Stomach (tissue), 8 donors: ENCODE measurements at regions not wholly inside any gene's neighbourhood (a gene's known extent, or its start where the extent isn't known, plus 50 kb on each side); places are given as distances from the start of the nearest gene placed in this dataset.

Experiments
- DNase-seq, 2 donors: peaks; one replicate each; pipeline versions ENCODE4 v3.0.0 to v3.0.0-alpha.2; 2013 to 2019
- H3K27ac ChIP-seq, 5 donors: fragments of 200-600 bp in 4 of 5; sonication (generic) in 4 of 5; one replicate each; pipeline ENCODE4 v1.5.1; 2013 to 2019; ENCODE audit warnings: mild to moderate bottlenecking in 1 of 5, moderate library complexity in 1 of 5
- H3K27me3 ChIP-seq, 3 donors: fragments of 200-600 bp; sonication (generic); one replicate each; pipeline ENCODE4 v1.5.1; 2017 to 2019; ENCODE audit warnings: mixed run types in 1 of 3
- H3K36me3 ChIP-seq, 4 donors: fragments of 200-600 bp; sonication (generic); 1 replicate in 3 of 4; 2 replicates in 1 of 4; pipeline ENCODE4 v1.5.1; 2016 to 2019
- H3K4me1 ChIP-seq, 4 donors: fragments of 200-600 bp; sonication (generic); one replicate each; pipeline ENCODE4 v1.5.1; 2016 to 2019
- H3K4me3 ChIP-seq, 4 donors: fragments of 200-600 bp; sonication (generic) in 3 of 4; one replicate each; pipeline ENCODE4 v1.5.1; 2016 to 2019; ENCODE audit warnings: mild to moderate bottlenecking in 1 of 4
- H3K9me3 ChIP-seq, 4 donors: fragments of 200-600 bp; sonication (generic); one replicate each; pipeline ENCODE4 v1.5.1; 2016 to 2019
- CTCF ChIP-seq, 7 experiments: fragments of 450-650 bp in 4 of 7; fragments of 200-600 bp in 3 of 7; sonication (generic) in 3 of 7; IDR thresholded peaks; one replicate each; pipeline ENCODE4 v1.5.1; 2016 to 2019; ENCODE audit warnings: antibody characterized with exemption in 7 of 7, control low read depth in 2 of 7, mild to moderate bottlenecking in 1 of 7
- EP300 ChIP-seq: sonication (generic); formaldehyde crosslinking; IDR thresholded peaks from one replicate; pipeline ENCODE4 v1.6.1; 2017; ENCODE audit warnings: antibody characterized with exemption
- POLR2A ChIP-seq, 4 donors: fragments of 450-650 bp; IDR thresholded peaks; one replicate each; pipeline ENCODE4 v1.6.1; 2016; ENCODE audit warnings: antibody characterized with exemption in 4 of 4, control low read depth in 2 of 4, mild to moderate bottlenecking in 1 of 4, moderate library complexity in 1 of 4
- POLR2AphosphoS5 ChIP-seq, 3 donors: sonication (generic); formaldehyde crosslinking; IDR thresholded peaks; one replicate each; pipeline ENCODE4 v1.6.1; 2016; ENCODE audit warnings: antibody characterized with exemption in 3 of 3
- whole genome bisulfite sequencing, 5 donors: extraction: QIAGEN DNeasy Blood & Tissue Kit in 3 of 5; methylation state at CpG; one replicate each; pipeline versions ENCODE4 v1.1.5 to v1.1.7; 2013 to 2018; 5-methylcytosine and 5-hydroxymethylcytosine counted together
- intact Hi-C: fragments of 100-400 bp; cut with DNase I; formaldehyde crosslinking; loops from one replicate; pipeline ENCODE4 v1.15.1; 2023; ENCODE audit warnings: low total_unique reads
- donor health status: healthy with polysubstance abuse.
- donor health status: Bipolar disorder and iron deficiency.
- donor health status: healthy.

GRCh38 chr14:53517270-53517960 is 364.3 kb upstream of the DDHD1 start:
- 69 to 88% (median 85%) methylated on average over 2 of the region's 2 CpGs for WGBS, 5 donors
- no peaks in the 10 kb centered on the region for H3K9me3 ChIP-seq
- DNase-seq = no peak
- H3K4me3 ChIP-seq = no peak overlapping the region
- no peak overlapping the region for H3K27ac ChIP-seq
- TF ChIP-seq POLR2AphosphoS5 (IDR thresholded peaks at IDR 0.05) = no peak
- TF ChIP-seq POLR2A (IDR thresholded peaks at IDR 0.05) = no peak
- no peak for TF ChIP-seq EP300
- TF ChIP-seq CTCF (IDR thresholded peaks at IDR 0.05) = no peak
- H3K4me1 ChIP-seq = peaks cover 0 to 4% (median 0%) of the 10 kb centered on the region in 4 donors
- H3K36me3 ChIP-seq = no peaks in the 10 kb centered on the region
- intact Hi-C loops = no loop called here
- no peaks in the 10 kb centered on the region for H3K27me3 ChIP-seq

- no peak overlapping the region for H3K27ac ChIP-seq
- H3K4me1 ChIP-seq = peaks cover 0 to 4% (median 0%) of the 10 kb centered on the region in 4 donors
- no peaks in the 10 kb centered on the region for H3K27me3 ChIP-seq
- no peaks in the 10 kb centered on the region for H3K9me3 ChIP-seq
- 72 to 81% (median 79%) methylated on average over 2 of the region's 2 CpGs for WGBS, 5 donors
- TF ChIP-seq POLR2A (IDR thresholded peaks at IDR 0.05) = no peak
- no peak for TF ChIP-seq POLR2AphosphoS5 (IDR thresholded peaks at IDR 0.05)
- TF ChIP-seq EP300 = no peak
- TF ChIP-seq CTCF (IDR thresholded peaks at IDR 0.05) = no peak
- intact Hi-C loops = no loop called here
- H3K36me3 ChIP-seq = no peaks in the 10 kb centered on the region
- DNase-seq = no peak
- H3K4me3 ChIP-seq = no peak overlapping the region
Measured at GRCh38 chr14:53516261-53516774, 363.2 kb upstream of the DDHD1 start.

GRCh38 chr14:53515276-53515675 is 362.2 kb upstream of the DDHD1 start:
- H3K27ac ChIP-seq = no peak overlapping the region
- H3K9me3 ChIP-seq = no peaks in the 10 kb centered on the region
- no peak for TF ChIP-seq EP300
- no peak for TF ChIP-seq POLR2A (IDR thresholded peaks at IDR 0.05)
- no peak for TF ChIP-seq POLR2AphosphoS5 (IDR thresholded peaks at IDR 0.05)
- TF ChIP-seq CTCF (IDR thresholded peaks at IDR 0.05) = no peak

GRCh38 chr14:53514197-53514596 is 361.1 kb upstream of the DDHD1 start:
- WGBS, 5 donors = 85 to 91% (median 89%) methylated on average over 3 of the region's 3 CpGs
- DNase-seq = no peak
- Histone ChIP-seq H3K9me3 (no peaks in the 10 kb centered on the region), H3K4me1 (peaks cover 0 to 10% (median 3%) of the 10 kb centered on the region in 4 donors), H3K36me3 (no peaks in the 10 kb centered on the region), H3K27ac (no peak overlapping the region), H3K27me3 (no peaks in the 10 kb centered on the region), H3K4me3 (no peak overlapping the region)
- no peak for TF ChIP-seq EP300
- no peak for TF ChIP-seq CTCF (IDR thresholded peaks at IDR 0.05)
- no peak for TF ChIP-seq POLR2A (IDR thresholded peaks at IDR 0.05)
- no peak for TF ChIP-seq POLR2AphosphoS5 (IDR thresholded peaks at IDR 0.05)
- intact Hi-C loops = no loop called here

More at GRCh38 chr14:53515276-53515675, 362.2 kb upstream of the DDHD1 start:
- WGBS, 5 donors = 67 to 75% (median 70%) methylated on average over 5 of the region's 5 CpGs
- no peak overlapping the region for H3K4me3 ChIP-seq
- intact Hi-C loops = no loop called here
- peaks cover 0 to 4% (median 0%) of the 10 kb centered on the region in 4 donors for H3K4me1 ChIP-seq
- no peaks in the 10 kb centered on the region for H3K27me3 ChIP-seq
- no peaks in the 10 kb centered on the region for H3K36me3 ChIP-seq
- DNase-seq = no peak
